H1 (cell line): ENCODE measurements at regions not wholly inside any gene's neighbourhood (a gene's known extent, or its start where the extent isn't known, plus 50 kb on each side); places are given as distances from the start of the nearest gene placed in this dataset.

ENCODE experiments used
- BCL11A ChIP-seq, 2 experiments: IDR thresholded peaks; one replicate each; pipeline ENCODE4 v1.6.1; 2011; ENCODE audit warnings: low read depth in 2 of 2, low read length in 2 of 2, mild to moderate bottlenecking in 2 of 2
- CHD1 ChIP-seq: IDR thresholded peaks from 2 replicates; pipeline ENCODE4 v1.6.1; 2012; ENCODE audit warnings: low read depth, low read length, improper control_type of control experiment
- CHD2 ChIP-seq: IDR thresholded peaks from 2 replicates; pipeline ENCODE4 v1.6.1; 2012; ENCODE audit warnings: low read length, improper control_type of control experiment
- FOSL1 ChIP-seq: IDR thresholded peaks from 2 replicates; pipeline ENCODE4 v1.6.1; 2011; ENCODE audit warnings: mild to moderate bottlenecking, low read depth, low read length, moderate library complexity; ENCODE audit not compliant: insufficient read depth
- HDAC2 ChIP-seq, 2 experiments: fragments of 300-600 bp in 1 of 2; sonication (generic) in 1 of 2; IDR thresholded peaks; 2 replicates each; pipeline ENCODE4 v1.6.1; 2011 to 2012; ENCODE audit warnings: low read depth in 2 of 2, low read length in 2 of 2, mild to moderate bottlenecking in 2 of 2, moderate library complexity in 2 of 2, borderline replicate concordance in 1 of 2, inconsistent platforms in 1 of 2
- JUND ChIP-seq: IDR thresholded peaks from 2 replicates; pipeline ENCODE4 v1.6.1; 2011; ENCODE audit warnings: mild to moderate bottlenecking, improper control_type of control experiment, low read length
- NANOG ChIP-seq: IDR thresholded peaks from 2 replicates; pipeline ENCODE4 v1.6.1; 2011; ENCODE audit warnings: low read length, low read depth, mild to moderate bottlenecking, inconsistent platforms; ENCODE audit not compliant: insufficient read depth, poor library complexity, severe bottlenecking
- POLR2AphosphoS5 ChIP-seq: IDR thresholded peaks from 2 replicates; pipeline ENCODE4 v1.6.1; 2011; ENCODE audit warnings: low read depth, low read length
- POU5F1 ChIP-seq: IDR thresholded peaks from 2 replicates; pipeline ENCODE4 v1.6.1; 2011; ENCODE audit warnings: low read depth, mild to moderate bottlenecking, low read length, moderate library complexity
- RBBP5 ChIP-seq: IDR thresholded peaks from 2 replicates; pipeline ENCODE4 v1.7.1; 2012; ENCODE audit warnings: low read depth, mild to moderate bottlenecking, inconsistent platforms, low read length, moderate library complexity, borderline replicate concordance
- SIN3A ChIP-seq, 2 experiments: IDR thresholded peaks in 1 of 2; conservative IDR thresholded peaks in 1 of 2; 2 replicates each; pipeline ENCODE4 v1.6.1; 2011 to 2012; ENCODE audit warnings: low read length in 2 of 2, improper control_type of control experiment in 1 of 2, low read depth in 1 of 2, mild to moderate bottlenecking in 1 of 2
- SUZ12 ChIP-seq: fragments of 200-600 bp; sonication (generic); IDR thresholded peaks from 2 replicates; pipeline ENCODE4 v1.6.1; 2012; ENCODE audit warnings: mild to moderate bottlenecking, inconsistent platforms, low read length, moderate library complexity, mixed read lengths
- TF ChIP-seq, protein P1 (sequence below): fragments of 300-600 bp; sonication (generic); IDR thresholded peaks from 2 replicates; pipeline ENCODE4 v1.7.1; 2012; ENCODE audit warnings: low read length, moderate library complexity, mild to moderate bottlenecking, inconsistent platforms; ENCODE audit not compliant: insufficient replicate concordance

DNA sequence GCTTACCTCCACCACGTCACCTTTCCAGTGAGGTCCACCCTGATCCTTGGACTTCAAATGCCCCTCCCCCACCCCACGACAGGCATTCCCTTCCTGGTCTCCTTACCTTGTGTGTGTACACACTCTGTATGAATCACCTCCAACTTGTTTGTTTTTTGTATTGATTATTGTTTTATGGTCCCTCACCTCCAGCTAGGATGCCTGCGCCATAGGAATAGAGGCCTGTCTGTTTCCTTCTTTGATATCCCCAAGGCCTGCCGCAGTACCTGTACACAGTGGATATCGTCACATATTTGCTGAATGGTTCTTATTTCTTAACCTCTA, 219.6 kb upstream of the POU3F1 start (continued):
- TF ChIP-seq, protein P1, sequence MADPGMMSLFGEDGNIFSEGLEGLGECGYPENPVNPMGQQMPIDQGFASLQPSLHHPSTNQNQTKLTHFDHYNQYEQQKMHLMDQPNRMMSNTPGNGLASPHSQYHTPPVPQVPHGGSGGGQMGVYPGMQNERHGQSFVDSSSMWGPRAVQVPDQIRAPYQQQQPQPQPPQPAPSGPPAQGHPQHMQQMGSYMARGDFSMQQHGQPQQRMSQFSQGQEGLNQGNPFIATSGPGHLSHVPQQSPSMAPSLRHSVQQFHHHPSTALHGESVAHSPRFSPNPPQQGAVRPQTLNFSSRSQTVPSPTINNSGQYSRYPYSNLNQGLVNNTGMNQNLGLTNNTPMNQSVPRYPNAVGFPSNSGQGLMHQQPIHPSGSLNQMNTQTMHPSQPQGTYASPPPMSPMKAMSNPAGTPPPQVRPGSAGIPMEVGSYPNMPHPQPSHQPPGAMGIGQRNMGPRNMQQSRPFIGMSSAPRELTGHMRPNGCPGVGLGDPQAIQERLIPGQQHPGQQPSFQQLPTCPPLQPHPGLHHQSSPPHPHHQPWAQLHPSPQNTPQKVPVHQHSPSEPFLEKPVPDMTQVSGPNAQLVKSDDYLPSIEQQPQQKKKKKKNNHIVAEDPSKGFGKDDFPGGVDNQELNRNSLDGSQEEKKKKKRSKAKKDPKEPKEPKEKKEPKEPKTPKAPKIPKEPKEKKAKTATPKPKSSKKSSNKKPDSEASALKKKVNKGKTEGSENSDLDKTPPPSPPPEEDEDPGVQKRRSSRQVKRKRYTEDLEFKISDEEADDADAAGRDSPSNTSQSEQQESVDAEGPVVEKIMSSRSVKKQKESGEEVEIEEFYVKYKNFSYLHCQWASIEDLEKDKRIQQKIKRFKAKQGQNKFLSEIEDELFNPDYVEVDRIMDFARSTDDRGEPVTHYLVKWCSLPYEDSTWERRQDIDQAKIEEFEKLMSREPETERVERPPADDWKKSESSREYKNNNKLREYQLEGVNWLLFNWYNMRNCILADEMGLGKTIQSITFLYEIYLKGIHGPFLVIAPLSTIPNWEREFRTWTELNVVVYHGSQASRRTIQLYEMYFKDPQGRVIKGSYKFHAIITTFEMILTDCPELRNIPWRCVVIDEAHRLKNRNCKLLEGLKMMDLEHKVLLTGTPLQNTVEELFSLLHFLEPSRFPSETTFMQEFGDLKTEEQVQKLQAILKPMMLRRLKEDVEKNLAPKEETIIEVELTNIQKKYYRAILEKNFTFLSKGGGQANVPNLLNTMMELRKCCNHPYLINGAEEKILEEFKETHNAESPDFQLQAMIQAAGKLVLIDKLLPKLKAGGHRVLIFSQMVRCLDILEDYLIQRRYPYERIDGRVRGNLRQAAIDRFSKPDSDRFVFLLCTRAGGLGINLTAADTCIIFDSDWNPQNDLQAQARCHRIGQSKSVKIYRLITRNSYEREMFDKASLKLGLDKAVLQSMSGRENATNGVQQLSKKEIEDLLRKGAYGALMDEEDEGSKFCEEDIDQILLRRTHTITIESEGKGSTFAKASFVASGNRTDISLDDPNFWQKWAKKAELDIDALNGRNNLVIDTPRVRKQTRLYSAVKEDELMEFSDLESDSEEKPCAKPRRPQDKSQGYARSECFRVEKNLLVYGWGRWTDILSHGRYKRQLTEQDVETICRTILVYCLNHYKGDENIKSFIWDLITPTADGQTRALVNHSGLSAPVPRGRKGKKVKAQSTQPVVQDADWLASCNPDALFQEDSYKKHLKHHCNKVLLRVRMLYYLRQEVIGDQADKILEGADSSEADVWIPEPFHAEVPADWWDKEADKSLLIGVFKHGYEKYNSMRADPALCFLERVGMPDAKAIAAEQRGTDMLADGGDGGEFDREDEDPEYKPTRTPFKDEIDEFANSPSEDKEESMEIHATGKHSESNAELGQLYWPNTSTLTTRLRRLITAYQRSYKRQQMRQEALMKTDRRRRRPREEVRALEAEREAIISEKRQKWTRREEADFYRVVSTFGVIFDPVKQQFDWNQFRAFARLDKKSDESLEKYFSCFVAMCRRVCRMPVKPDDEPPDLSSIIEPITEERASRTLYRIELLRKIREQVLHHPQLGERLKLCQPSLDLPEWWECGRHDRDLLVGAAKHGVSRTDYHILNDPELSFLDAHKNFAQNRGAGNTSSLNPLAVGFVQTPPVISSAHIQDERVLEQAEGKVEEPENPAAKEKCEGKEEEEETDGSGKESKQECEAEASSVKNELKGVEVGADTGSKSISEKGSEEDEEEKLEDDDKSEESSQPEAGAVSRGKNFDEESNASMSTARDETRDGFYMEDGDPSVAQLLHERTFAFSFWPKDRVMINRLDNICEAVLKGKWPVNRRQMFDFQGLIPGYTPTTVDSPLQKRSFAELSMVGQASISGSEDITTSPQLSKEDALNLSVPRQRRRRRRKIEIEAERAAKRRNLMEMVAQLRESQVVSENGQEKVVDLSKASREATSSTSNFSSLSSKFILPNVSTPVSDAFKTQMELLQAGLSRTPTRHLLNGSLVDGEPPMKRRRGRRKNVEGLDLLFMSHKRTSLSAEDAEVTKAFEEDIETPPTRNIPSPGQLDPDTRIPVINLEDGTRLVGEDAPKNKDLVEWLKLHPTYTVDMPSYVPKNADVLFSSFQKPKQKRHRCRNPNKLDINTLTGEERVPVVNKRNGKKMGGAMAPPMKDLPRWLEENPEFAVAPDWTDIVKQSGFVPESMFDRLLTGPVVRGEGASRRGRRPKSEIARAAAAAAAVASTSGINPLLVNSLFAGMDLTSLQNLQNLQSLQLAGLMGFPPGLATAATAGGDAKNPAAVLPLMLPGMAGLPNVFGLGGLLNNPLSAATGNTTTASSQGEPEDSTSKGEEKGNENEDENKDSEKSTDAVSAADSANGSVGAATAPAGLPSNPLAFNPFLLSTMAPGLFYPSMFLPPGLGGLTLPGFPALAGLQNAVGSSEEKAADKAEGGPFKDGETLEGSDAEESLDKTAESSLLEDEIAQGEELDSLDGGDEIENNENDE = no peak
- TF ChIP-seq HDAC2 (IDR thresholded peaks at IDR 0.05; ENCODE audit: borderline replicate concordance in 1 of 2, low read depth in 2 of 2, low read length in 2 of 2) = no peak
- no peak for TF ChIP-seq FOSL1
- TF ChIP-seq POLR2AphosphoS5 = no peak
- no peak for TF ChIP-seq SIN3A (conservative IDR thresholded peaks at IDR 0.05 in 1 of 2, IDR thresholded peaks at IDR 0.05 in 1 of 2; ENCODE audit: low read depth in 1 of 2, low read length in 2 of 2)
- no peak for TF ChIP-seq CHD1
- no peak for TF ChIP-seq BCL11A (IDR thresholded peaks at IDR 0.05; ENCODE audit: low read depth in 2 of 2, low read length in 2 of 2)
- TF ChIP-seq RBBP5 = no peak
- TF ChIP-seq POU5F1 = no peak
- no peak for TF ChIP-seq NANOG
- TF ChIP-seq SUZ12 = no peak
- TF ChIP-seq JUND = no peak
- TF ChIP-seq CHD2 = no peak
